Fibroblast of skin of right quadriceps (primary cell): ENCODE measurements at regions not wholly inside any gene's neighbourhood (a gene's known extent, or its start where the extent isn't known, plus 50 kb on each side); places are given as distances from the start of the nearest gene placed in this dataset.
A peak's percentile ranks its signal among the peaks of the same experiment; 100 is the strongest.
"Not testable (repeated sequence)": the region's sequence is repeated elsewhere in the genome, so short reads cannot be mapped to it uniquely, and the experiment has no call there.

Source experiments
- DNase-seq: peaks from one replicate; pipeline ENCODE4 v3.0.0-alpha.2; 2013

DNA sequence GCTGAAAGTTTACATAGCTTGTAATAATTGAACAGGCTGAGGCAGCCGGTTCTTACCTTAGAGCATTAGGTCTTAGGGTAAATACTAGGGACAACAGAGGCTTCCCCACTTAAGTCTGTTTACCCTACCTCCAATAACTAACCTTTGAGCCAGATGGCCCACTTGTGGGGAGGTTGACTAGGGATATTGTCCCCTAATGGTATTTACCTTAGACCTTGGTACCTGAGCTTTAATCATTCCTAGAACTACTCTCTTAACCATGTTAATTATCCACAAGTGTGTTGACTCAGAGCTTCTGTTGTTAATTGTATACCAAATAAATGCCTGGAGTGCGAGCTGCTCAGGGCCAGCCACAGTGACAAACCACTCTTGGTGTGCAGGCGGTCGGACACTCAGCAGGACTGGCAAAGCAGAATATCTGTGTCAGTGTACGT is 299.2 kb downstream of the TRIML1 start:
- not testable (repeated sequence) for DNase-seq

DNA sequence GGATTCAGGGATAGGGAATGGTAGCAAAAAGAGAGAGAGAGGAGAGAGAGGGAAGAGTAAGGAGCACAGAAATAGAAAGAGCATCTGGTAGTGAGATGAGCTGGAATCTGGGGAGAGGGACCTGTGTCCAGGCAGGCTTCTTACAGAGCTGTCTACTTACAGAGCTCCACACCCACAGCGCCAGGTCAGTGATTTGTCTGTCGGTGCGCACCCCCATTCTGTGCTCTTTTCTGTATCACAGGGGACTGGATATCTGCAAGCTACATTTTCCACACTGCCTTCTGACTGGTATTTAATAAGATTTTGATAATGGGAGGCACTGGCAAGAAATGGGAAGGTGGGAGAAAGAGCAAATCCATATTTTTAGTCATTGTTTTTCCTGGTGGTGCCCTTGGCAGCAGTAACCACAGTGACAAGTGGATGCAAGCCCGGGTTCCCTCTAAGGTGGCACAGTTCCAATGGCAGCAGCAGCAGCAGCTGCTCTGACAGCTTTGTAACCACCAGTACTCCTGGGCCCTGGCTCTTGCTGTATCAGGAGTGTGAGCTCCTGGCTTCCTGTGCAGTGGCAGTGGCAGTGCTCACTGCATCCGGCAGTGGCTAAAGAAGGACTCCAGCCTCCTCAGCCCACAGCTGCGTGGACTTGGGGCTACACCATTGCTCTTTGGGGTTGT is 300.5 kb downstream of the TRIML1 start:
- DNase-seq: no peak

DNA sequence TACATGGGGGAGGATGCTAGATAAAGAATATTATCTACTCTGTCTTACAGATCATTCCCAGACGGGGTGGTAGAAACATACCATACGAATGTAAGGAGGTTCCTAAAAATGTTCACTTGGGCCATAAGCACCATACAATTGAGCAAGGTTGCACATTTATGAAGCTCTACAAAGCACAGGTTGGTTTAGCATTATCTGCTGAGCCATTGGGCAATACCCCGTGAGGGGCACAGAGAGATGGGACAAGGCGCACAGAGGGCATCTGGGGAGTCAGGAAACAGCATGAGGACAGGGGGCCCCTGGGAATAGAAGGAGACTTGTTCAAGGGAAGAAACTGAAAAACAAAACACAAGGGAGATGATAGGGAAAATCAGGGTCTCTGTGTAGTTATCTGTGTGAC is 305.3 kb downstream of the TRIML1 start:
- no peak for DNase-seq

DNA sequence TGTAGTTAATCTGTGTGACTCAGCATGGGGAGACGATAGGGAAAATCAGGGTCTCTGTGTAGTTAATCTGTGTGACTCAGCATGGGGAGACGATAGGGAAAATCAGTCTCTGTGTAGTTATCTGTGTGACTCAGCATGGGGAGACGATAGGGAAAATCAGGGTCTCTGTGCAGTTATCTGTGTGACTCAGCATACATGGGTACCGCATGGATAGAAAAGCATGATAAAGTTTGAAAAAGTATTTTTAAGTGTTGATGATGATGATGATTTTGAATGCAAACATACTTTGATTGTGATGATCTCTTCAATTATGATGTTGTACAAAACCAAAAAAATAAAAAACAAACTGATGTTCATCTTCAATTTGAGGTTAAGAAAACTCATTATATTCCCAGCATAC is 309.8 kb downstream of the TRIML1 start:
- DNase-seq: peak; percentile 39

DNA sequence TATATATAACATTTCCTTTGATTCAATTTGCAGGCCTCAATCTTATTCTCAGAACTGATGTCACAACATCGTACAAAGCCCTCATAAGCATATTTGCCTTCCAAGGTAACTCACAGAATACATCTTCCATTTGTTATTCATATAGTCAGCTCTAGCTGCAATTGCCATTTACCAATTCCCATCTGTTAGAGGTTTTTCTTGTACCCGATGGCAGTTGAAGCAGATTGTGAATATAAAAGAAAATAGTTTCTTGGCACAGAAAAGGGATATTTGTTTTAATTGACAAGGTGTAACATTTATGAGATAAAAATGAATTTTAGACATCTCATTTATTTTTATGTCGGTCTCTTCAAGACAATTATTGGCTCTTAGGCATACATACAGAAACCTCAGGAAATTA is 311.3 kb downstream of the TRIML1 start:
- no peak for DNase-seq

DNA sequence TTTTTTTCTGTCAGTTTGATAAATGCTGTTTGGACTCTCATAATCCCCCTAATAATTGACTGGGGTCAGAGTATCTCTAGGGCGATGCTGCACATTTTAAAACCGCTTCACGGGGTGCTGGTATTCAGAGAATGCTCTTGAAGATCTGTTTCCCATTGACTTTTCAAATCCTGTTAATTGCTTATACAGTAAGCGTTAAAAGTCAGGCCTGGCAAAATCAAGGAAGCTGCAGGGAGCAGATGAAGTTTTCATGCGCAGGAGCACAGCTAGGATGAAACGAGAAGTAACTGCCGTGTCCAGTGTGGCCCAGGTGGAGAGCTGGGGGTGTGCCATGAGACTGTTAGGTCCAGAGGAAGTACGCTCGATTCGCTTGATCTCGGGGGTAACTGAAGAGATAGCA is 312.9 kb downstream of the TRIML1 start:
- DNase-seq: no peak

DNA sequence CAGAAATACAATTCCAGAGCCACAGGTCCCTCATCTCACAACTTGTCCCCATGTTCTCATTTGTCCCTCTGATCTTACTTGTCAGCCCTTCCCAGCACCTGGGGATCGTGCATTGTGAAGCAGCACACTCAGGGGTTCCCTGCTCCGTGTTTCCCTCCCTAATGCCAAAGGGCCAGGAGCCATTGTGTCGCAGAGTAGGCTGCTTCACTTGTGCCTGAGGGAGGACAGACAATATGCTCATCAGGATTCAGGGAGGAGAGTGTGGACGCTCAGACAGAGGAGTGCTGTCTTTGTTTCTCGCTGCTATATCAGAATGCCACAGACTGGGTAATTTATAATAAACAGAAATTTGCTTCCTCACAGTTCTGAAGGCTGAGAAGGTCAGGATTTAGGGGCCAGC is 315.3 kb downstream of the TRIML1 start:
- no peak for DNase-seq

DNA sequence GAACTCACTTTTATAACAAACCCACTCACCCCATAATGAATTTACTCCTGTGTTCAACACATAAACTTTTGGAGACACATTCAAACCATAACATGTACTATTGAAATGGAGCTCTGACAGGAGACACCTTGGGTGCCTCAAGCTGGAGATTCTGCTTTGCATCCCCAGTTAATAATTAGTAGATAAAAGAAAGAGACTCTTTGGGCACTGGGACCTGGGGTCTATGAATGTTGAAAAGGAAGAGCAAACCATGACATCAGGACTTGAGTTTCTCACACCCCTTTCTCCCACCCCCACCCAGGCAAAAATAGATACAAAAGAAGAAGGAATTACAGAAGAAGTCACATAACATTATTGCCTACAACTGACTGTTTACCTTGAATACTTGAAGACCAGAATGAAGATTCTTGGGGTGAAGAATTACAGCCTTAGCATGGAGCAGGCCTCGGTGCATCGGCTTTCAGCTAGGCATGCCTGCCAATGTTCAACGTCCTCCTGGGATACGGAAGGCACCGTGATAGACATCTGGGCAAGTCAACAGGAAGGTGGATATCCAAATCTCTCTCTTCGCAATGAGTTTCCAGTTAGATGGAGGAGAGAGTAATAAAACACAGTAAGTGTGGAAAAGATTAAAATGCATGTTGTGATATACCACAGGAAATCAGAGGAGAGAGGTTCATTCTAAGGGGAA is 316.0 kb downstream of the TRIML1 start:
- DNase-seq: no peak

DNA sequence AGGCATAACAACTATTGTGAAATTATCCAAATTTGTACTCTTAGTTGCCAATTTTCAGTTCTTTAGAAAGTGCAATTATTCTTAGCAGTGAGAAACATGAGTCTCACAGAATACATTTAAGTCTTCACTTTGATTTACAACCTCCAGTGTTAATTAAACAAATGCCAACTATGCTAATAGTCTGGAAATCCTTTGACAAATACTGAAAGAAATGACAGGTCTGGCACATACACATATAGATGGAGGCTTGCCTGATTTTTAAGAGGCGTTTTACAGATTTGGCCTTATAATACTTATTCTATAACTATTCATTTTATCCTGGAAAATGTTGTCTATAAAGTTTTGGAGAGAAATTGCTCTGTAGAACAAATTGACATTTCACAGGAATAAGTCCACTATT is 320.1 kb downstream of the TRIML1 start:
- DNase-seq: no peak

DNA sequence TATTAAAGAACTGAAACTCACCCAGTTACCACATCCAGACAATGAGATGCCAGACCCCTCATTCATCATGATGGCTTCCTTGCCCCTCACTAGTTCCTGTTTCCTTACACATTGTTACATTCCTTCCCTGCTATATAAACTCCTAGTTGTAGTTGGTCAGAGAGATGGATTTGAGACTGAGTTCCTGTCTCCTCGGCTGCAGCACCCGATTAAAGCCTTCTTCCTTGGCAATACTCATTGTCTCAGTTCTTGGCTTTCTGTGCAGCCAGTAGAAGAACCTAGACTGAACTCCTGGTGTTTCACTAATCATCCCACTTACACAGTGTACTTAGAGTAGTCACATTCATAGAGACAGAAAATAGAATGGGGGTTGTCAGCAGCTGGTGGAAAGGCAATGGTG is 324.7 kb downstream of the TRIML1 start:
- DNase-seq: no peak

DNA sequence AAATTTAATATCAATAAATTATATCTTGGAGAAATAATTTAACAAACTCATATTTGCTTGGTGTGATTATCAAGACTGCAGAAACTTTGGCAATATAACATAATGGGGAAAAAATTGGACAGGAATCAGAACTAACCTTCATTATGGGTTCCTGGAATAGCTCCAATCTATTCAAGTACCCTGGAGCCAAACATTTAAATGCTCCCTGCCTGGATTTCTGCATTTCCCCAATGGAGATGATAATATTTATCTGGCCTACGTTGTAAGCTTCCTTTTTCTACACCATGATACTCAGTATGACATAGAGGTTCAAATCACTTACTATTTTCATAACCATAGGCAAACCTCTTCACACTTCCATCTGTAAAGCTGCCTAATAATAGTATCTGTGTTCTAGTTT is 326.8 kb downstream of the TRIML1 start:
- no peak for DNase-seq

DNA sequence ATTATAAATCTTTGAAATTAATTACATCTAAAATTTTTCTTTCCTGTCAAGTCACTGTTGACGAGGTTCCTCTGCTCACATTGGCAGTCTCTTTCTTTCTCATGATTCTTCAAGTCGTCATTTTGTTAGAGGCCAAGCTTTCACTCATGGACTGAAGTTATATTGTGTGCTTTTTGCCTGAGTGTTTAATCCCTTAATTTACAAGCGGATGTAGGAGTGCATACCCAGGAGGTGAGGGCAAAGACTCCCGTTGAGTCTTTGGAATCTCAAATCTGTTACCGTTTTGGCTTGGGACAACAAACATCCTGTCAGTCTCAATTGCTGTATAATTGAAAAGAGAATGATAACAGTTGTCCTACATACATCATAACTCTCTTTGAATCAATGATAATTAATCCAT is 345.0 kb downstream of the TRIML1 start:
- DNase-seq: no peak

DNA sequence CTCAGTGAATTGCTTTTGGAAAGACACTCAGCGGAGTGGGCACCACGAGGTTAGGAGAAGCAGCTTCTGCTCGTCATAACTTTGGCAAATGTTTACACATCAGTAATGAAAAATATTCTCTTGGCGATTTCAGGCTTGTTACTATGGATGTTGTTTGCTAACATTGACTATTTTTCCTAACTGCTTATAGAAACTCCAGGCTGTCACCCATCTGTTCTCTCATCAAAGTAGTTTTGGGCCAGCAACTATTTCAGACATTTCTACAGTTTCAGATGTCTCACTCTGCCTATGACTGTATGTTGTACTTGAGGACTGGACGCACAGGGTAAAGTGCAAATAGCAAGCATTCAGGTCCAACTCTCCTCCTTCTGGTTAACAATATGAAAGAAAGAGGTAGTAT is 346.7 kb downstream of the TRIML1 start:
- no peak for DNase-seq

DNA sequence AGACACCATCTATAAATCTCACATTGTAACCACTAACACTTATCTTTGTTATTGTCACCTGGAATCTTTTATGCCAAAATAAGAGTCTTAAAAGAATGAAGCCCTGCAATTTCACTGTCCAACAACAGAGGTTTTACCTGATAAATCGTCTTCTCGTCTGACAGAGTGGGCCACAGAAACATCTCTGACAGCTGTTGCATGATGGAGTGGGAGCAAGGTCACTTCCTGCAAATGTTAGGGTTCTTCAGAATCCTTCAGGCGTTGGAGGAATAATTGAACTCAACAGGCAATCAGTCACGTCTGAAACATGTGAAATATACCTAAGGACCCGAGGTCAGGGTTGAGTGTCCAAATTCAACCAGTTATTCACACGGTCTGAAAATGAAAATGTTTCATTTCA is 353.6 kb downstream of the TRIML1 start:
- no peak for DNase-seq

DNA sequence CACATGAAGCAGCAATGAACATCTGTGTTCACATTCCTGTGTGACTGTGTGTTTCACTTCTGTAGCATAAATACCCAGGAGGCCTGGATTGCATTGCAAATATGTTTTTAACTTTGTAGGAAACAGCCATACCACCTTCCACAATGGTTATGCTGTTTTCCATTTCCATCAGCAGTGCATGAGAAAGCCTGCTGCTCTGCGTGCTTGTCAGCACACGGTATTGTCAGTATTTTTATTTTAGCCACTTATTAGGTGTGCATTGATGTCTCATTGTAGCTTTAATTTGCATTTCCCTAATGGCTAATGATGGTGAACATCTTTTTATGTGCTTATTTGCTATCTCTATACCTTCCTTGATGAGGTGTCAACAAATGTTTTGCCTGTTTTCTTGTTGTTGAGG is 355.9 kb downstream of the TRIML1 start:
- DNase-seq: no peak

DNA sequence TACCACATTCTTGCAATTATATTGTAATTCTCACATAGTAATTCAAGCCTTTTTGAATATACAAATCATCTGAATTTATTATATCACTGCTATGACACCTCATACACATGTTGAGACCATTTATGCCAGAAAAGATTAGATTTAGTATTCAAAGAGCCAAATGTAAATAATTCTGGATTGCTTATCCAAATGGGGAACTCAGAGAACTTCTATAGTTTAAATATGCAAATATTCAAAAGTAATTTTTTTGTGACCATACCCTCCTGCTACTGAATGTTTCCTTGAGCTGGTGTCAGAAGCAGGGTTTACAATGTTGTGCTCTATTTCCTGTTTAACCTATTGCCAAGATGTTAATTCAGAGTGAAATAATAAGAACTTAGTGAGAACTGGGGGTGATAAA is 372.2 kb downstream of the TRIML1 start:
- no peak for DNase-seq

DNA sequence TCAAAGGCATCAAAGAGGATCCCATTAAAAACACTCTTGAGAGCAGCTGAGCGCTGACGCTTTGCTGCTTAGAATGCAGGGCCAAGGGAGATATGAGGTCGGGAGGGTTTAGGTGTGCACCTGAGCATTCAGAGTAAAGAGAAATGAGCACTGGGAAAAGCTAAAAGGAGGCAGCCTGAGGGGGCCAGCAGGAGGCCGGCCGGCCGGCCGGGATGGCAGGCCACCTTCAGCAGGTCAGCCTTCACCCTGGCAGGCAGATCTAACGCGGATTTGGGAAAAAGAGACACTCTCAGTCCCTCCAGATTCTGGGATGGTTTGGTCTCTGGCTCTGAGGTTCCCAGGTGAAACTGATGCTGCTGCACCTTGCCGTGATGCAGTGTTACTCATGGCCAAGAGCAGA is 393.5 kb downstream of the TRIML1 start:
- DNase-seq: no peak

DNA sequence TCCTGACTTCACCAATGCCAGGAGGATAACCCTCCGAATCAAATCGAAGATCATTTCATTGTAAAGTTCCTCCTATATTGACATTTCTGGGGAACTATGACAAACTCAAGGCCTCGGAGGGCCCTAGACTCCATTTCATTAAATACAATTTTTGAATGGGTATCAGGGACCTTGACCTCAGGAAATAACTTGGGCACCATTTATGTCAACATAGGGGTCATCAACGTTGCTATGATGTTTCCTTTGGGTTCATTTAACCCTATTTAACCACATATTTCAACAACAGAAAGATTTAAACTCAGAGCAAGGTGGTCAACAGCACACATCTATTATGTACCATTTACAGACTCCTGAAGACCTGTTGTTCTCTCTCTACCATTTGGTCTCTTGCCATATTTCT is 395.1 kb downstream of the TRIML1 start:
- DNase-seq: no peak

DNA sequence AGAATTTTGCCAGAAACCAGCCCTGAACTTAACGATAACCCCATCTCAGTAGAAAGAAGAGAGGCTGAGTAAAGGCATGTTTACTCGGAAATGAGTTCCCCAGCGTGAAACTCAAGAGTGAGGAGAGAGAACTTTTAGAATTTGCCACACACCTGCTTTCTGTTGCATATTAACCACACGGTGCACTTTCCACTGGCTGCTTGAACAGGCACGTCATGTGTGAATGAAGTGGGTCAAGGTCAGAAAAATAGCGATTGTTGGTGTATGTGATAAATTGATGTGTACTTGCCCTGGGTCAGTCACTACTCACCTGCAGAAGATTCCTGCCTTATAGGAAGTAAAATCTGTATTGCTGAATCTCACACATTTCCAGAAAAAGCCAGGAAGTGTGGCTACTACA is 395.7 kb downstream of the TRIML1 start:
- DNase-seq: no peak

DNA sequence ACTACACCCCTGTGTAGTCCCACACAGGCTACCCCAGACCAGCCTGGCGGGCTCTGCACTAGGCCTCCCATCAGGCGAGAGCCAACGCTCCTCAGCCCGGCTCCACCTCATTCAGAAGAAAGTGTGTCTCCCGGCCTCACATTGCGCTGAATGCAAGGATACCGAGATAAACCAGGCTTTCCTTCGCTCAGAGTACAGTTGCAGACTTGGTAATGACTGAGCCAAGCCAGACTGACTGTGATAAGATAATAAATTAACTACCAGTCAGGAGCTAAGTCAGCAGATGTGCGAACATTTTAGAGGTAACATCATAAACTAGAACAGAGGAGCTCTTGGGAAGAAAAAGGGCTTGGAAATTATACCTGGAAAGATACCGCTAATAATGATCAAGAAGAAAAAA is 397.6 kb downstream of the TRIML1 start:
- no peak for DNase-seq

DNA sequence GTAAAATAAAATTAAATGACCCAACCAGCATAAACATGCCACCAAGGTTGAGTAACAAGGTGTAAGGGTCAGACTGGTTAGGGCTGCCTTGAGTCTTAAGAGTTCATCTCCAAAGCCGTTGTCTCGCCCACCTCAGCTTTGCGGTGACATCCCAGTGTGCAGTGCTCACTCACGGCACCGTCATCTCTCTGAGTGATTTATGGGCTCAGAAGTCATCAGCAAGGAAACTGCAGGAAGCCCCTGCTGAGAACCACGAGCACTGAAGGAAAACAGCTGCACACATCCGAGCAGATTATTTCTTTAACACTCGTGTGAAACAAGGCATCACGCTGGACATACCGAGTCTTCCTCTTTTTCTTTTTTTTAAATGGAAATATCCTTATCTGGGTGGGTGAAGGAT is 411.1 kb downstream of the TRIML1 start:
- DNase-seq: peak; percentile 61

DNA sequence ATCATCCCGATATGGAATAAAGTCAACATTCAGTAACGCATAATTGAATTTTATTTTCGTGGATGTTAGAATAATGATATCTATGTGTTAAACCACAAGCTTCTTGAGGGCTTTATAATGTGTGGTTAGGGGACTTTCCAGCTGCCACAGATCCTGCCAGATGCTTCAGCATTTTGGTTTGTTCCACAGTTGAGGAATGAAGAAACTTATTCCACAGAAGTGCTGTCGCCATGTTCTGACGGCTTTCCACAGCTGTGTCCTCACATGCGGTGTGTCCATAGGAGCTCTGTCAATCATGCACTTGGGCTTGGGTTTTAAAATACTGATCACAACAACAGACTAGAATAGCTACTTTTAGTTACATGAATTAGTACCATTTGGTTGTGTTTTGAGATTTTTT is 411.9 kb downstream of the TRIML1 start:
- DNase-seq: peak; percentile 38

DNA sequence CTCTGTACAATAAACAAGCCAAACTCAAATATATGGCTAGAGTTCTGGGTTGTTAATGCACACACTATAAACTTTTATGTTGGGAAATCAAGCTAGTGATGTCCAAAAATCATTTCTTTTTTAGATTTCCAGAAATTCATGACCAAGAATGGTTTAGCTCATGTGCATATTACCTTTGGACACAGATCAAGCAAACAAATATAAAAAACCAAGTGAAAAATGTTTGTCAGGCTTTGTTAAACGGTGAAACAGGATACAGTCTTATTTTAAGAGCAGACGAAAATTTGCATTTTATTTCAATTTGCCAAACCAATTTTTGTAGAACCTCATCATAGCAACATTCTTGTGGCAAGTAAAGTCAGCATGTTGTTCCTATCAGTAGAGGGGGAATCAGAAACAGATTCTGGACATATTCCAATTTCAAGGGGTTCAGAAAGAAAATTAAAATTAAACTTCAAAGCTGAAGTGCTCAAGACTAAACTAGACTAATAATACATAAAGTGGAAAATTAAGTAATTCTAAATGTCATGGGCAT is 413.6 kb downstream of the TRIML1 start:
- DNase-seq: peak; percentile 37

DNA sequence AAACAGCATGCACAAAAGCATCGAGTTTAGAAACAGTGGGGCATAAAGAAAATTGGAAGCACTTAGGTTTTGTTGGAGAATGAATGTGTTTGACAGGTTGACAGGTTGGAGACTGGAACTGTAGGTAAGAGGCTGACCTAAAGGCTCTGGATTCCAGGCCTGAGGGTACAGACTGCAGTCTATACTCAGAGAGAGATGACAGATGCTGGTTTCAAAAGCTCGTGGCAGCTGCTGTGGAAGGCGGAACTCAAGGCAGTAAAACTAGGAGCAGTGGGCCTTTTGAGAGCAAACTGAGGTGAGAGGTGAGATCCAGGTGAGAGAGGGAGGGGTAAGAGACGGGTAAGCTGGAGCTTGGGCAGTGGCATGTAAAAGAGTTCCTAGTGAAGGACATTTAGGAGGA is 415.2 kb downstream of the TRIML1 start:
- no peak for DNase-seq

DNA sequence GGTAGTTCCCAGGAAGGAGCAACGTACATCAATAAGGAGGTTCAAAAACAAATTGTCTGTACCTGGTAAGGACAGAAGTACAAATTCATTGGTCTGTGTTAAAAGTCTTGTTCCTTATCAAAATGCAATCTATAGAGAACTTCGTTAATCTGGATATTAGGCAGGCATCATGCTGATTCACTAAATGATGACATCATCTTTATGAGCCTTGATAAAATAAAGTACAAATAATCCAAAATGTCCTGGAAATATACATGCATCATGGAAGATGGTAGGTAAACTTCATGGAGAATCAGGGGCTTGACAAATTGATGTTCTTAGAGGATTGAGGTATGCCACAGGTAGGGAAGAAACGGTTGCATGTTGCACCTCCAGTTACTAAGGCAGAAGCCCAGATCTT is 433.9 kb downstream of the TRIML1 start:
- no peak for DNase-seq
